ENCODE measurements at regions not wholly inside any gene's neighbourhood (a gene's known extent, or its start where the extent isn't known, plus 50 kb on each side); places are given as distances from the start of the nearest gene placed in this dataset.

- TF ChIP-seq CTCF (IDR thresholded peaks at IDR 0.05), result no peak
- TF ChIP-seq POLR2A (IDR thresholded peaks at IDR 0.05), result no peak
Observed at GRCh38 chr9:105070176-105070575, 142.2 kb upstream of the ABCA1 start.
